T-helper 1 cell treated with Interleukin-12 subunit alpha and Interleukin-12 subunit beta and Interleukin-4 antibody, amounts not matched to agents 30 μg/mL and 1 μg/mL, for 36 hours (primary cell): ENCODE measurements at regions not wholly inside any gene's neighbourhood (a gene's known extent, or its start where the extent isn't known, plus 50 kb on each side); places are given as distances from the start of the nearest gene placed in this dataset.
"Not testable (repeated sequence)": the region's sequence is repeated elsewhere in the genome, so short reads cannot be mapped to it uniquely, and the experiment has no call there.

Experiments used
- H3K27ac Mint-ChIP-seq: one replicate; pipeline ENCODE4 v1.8.0; 2021; ENCODE audit warnings: mild to moderate bottlenecking, mixed read lengths
- H3K27me3 Mint-ChIP-seq: one replicate; pipeline ENCODE4 v1.8.0; 2021; ENCODE audit warnings: low read depth, mixed read lengths
- H3K36me3 Mint-ChIP-seq: one replicate; pipeline ENCODE4 v1.8.0; 2021; ENCODE audit warnings: low read depth, mixed read lengths
- H3K4me1 Mint-ChIP-seq: one replicate; pipeline ENCODE4 v1.8.0; 2021; ENCODE audit warnings: low read depth, mixed read lengths
- H3K4me3 Mint-ChIP-seq: one replicate; pipeline ENCODE4 v1.8.0; 2021; ENCODE audit warnings: mild to moderate bottlenecking, moderate library complexity, mixed read lengths
- H3K9me3 Mint-ChIP-seq: one replicate; pipeline ENCODE4 v1.8.0; 2021; ENCODE audit warnings: mixed read lengths

DNA sequence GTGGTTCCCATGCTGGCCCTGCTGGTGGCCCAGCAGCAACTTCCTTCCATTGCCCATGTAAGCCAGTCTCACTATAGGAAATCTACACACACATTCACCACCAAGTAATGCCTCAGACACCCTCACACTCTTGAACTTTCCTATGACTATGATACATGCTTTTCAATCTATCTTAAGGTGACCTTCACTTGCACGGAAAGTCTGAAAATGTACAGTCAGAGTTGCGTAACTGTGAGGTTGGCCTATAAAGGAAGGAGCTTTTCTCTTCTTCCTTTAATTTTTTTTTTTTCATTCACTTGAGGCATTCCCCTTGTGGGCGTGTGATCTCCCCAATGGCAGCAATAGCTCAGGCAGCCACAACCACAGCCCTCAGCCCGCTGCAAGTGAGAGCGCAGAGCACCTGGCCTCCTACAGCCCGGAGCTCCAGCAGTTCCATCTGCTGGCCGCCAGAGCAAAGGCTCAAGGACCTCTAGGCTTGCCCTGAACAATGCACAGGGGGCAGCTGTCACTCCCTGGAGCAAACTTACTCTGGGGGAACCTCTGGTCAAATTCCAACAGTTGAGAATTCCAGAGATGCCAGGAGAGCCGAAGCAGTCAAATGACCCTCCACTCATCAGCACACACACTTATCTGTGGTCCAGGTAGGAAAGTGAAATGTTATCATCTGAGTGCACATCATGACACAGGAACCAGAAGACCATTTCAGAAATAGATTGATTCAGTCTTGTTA, 123.1 kb upstream of the ADO start:
- Mint-ChIP-seq H3K36me3 (peaks cover 9% of the 10 kb centered on the region), H3K9me3 (peaks cover 19% of the 10 kb centered on the region), H3K4me1 (peaks cover 38% of the 10 kb centered on the region), H3K27ac (peak overlapping the region; percentile 67), H3K27me3 (peaks cover 14% of the 10 kb centered on the region), H3K4me3 (peak overlapping the region; percentile 47)

- Mint-ChIP-seq H3K4me3 (no peak overlapping the region), H3K9me3 (peaks cover 7% of the 10 kb centered on the region), H3K27me3 (peaks cover 7% of the 10 kb centered on the region), H3K36me3 (peaks cover 7% of the 10 kb centered on the region), H3K4me1 (peaks cover 39% of the 10 kb centered on the region), H3K27ac (no peak overlapping the region)
Observed at GRCh38 chr10:62684911-62685310, 119.6 kb upstream of the ADO start.

DNA sequence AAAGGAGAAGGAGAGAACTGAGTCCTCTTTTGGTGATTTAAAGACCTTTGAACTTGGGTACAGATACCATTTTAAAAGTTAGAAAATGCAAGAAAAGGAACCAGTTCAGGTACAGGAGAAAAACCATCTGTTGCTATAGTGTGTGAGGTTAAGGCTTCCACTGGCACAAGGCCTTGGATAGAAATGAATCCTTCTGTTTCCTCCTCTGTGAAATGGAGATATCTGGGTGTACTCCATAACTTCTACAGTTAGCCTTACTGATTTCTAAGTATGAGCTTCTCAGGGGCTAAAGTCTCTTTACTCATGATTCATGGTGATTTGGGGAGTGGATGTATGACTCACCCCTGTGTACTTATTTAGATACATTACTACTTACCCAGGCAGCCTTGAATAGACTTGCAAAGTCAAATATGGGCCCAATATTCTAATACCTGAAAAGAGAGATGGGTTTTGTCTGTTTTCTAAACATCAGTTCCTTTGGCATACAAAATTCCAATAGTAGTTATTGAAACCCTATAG, 117.2 kb upstream of the ADO start:
- Mint-ChIP-seq H3K4me1 (peaks cover 35% of the 10 kb centered on the region), H3K36me3 (peaks cover 7% of the 10 kb centered on the region), H3K27ac (no peak overlapping the region), H3K27me3 (peaks cover 7% of the 10 kb centered on the region), H3K9me3 (peaks cover 7% of the 10 kb centered on the region), H3K4me3 (no peak overlapping the region)

DNA sequence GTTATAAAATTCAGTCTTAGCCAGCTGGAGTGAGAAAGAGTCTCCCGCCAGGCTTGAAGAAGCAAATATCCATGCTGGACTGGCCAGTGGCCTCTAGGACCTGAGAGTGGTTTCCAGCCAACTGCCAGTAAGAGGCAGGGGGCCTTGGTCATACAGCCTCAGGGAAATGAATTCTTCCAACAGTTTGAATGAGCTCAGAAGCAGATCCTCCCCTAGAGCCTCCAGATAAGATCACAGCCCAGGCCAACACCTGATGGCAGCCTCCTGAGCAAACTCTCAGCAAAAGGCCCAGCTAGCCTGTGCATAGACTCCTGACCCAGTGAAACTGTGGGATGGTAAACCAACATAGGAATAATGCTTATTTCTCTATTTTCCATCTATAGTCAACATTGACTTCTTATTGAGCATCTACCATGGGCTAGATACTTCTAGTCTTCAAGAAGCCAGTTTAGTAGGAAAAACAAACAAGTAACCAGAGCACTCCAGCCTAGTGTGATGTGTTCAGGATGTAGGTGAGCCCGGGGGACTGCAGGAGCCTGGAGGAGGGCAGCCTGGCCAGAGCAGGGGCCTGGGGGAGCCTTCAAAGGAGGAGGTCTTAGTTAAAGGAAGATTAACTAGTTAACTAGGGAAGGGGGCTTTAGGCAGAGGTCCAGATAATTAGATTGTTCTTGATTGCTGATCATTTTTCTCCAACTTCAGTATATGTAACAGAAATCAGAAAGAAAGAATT, 115.4 kb upstream of the ADO start:
- Mint-ChIP-seq H3K27ac (no peak overlapping the region), H3K9me3 (peaks cover 7% of the 10 kb centered on the region), H3K4me1 (peaks cover 32% of the 10 kb centered on the region), H3K27me3 (peaks cover 4% of the 10 kb centered on the region), H3K36me3 (peaks cover 5% of the 10 kb centered on the region), H3K4me3 (no peak overlapping the region)

DNA sequence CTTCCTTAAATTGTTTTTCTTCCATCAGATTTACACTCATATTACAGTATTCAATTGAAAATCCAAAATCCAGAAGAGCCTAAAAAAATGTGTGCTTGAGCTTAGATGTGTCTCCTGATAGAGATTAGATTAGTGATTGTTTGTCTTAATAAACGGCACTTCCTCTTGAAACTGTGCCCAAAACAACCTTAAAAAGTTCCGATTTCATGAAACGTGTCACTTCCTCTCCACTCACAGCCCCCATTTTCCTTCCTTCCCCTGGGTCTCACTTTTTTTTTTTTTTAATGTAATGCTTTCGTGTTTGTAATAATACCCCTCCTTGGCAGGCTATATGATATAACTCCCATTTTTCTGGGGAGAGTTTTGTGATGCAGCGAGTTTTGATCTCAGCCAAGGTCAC, 114.8 kb upstream of the ADO start:
- peaks cover 7% of the 10 kb centered on the region for H3K9me3 Mint-ChIP-seq
- H3K27me3 Mint-ChIP-seq: peaks cover 3% of the 10 kb centered on the region
- peaks cover 5% of the 10 kb centered on the region for H3K36me3 Mint-ChIP-seq
- peaks cover 35% of the 10 kb centered on the region for H3K4me1 Mint-ChIP-seq
- H3K4me3 Mint-ChIP-seq: no peak overlapping the region
- no peak overlapping the region for H3K27ac Mint-ChIP-seq

DNA sequence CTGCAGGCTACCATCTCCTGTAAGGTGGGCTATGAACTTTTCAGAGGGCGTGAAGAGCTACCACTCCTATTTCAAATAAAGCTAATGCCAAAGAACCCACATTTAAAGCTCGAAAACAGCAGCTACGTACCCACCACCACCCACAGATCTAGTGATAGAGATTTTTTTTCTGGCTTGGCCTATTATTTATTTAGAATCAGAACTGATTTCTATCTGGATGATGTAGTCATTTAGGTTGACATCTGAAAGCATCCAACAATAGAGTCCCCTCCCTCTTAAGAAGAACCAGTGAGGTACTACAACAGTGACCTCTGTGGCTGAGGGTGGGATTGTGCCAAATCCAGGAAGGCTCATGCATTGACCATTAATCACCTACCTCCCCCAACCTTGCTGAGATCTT, 113.8 kb upstream of the ADO start:
- no peak overlapping the region for H3K4me3 Mint-ChIP-seq
- H3K9me3 Mint-ChIP-seq: peaks cover 6% of the 10 kb centered on the region
- H3K36me3 Mint-ChIP-seq: peaks cover 5% of the 10 kb centered on the region
- H3K27ac Mint-ChIP-seq: no peak overlapping the region
- H3K27me3 Mint-ChIP-seq: peaks cover 2% of the 10 kb centered on the region
- peaks cover 34% of the 10 kb centered on the region for H3K4me1 Mint-ChIP-seq

GRCh38 chr10:62691336-62691735, 113.2 kb upstream of the ADO start:
- H3K9me3 Mint-ChIP-seq: peaks cover under 1% of the 10 kb centered on the region
- H3K27ac Mint-ChIP-seq: peak overlapping the region; percentile 12
- peaks cover 31% of the 10 kb centered on the region for H3K4me1 Mint-ChIP-seq
- no peaks in the 10 kb centered on the region for H3K27me3 Mint-ChIP-seq
- H3K4me3 Mint-ChIP-seq: no peak overlapping the region
- H3K36me3 Mint-ChIP-seq: no peaks in the 10 kb centered on the region

DNA sequence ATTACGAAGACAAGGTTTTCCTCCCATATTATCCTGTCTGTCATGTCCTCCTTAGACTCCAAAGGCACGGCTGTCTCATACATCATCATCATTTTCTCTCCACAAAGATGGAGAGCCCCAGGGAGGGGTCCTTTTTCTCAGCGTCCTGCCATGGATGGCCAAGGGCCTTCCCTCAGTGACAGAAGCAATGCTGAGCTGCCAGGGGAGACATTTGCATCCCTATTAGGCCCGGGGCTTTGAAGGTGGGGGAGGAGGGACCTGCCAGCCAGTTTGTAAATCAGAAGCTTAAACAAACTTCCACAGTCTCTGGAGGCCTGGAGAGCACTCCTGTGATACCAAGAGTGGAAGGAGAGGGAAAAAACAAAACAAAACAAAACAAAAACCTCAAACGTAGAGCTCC, 112.4 kb upstream of the ADO start:
- H3K36me3 Mint-ChIP-seq: peaks cover 2% of the 10 kb centered on the region
- no peak overlapping the region for H3K27ac Mint-ChIP-seq
- peaks cover 5% of the 10 kb centered on the region for H3K9me3 Mint-ChIP-seq
- H3K4me3 Mint-ChIP-seq: no peak overlapping the region
- H3K27me3 Mint-ChIP-seq: no peaks in the 10 kb centered on the region
- H3K4me1 Mint-ChIP-seq: peaks cover 29% of the 10 kb centered on the region

- peaks cover 6% of the 10 kb centered on the region for H3K9me3 Mint-ChIP-seq
- H3K27ac Mint-ChIP-seq: no peak overlapping the region
- peaks cover 2% of the 10 kb centered on the region for H3K36me3 Mint-ChIP-seq
- H3K4me3 Mint-ChIP-seq: no peak overlapping the region
- no peaks in the 10 kb centered on the region for H3K27me3 Mint-ChIP-seq
- H3K4me1 Mint-ChIP-seq: peaks cover 29% of the 10 kb centered on the region
Observed at GRCh38 chr10:62693306-62693705, 111.2 kb upstream of the ADO start.

- Mint-ChIP-seq H3K27ac (no peak overlapping the region), H3K4me1 (peaks cover 25% of the 10 kb centered on the region), H3K36me3 (peaks cover 2% of the 10 kb centered on the region), H3K27me3 (no peaks in the 10 kb centered on the region), H3K4me3 (no peak overlapping the region), H3K9me3 (peaks cover 18% of the 10 kb centered on the region)
Observed at GRCh38 chr10:62694537-62695126, 109.9 kb upstream of the ADO start.

- peaks cover 8% of the 10 kb centered on the region for H3K27me3 Mint-ChIP-seq
- H3K27ac Mint-ChIP-seq: no peak overlapping the region
- peaks cover 35% of the 10 kb centered on the region for H3K9me3 Mint-ChIP-seq
- no peak overlapping the region for H3K4me3 Mint-ChIP-seq
- peaks cover 5% of the 10 kb centered on the region for H3K36me3 Mint-ChIP-seq
- H3K4me1 Mint-ChIP-seq: peaks cover 6% of the 10 kb centered on the region
Observed at GRCh38 chr10:62696798-62697197, 107.7 kb upstream of the ADO start.

GRCh38 chr10:62699148-62699547, 105.4 kb upstream of the ADO start:
- no peak overlapping the region for H3K27ac Mint-ChIP-seq
- peaks cover 5% of the 10 kb centered on the region for H3K4me1 Mint-ChIP-seq
- H3K9me3 Mint-ChIP-seq: peaks cover 53% of the 10 kb centered on the region
- H3K4me3 Mint-ChIP-seq: no peak overlapping the region
- peaks cover 22% of the 10 kb centered on the region for H3K27me3 Mint-ChIP-seq
- peaks cover 8% of the 10 kb centered on the region for H3K36me3 Mint-ChIP-seq

DNA sequence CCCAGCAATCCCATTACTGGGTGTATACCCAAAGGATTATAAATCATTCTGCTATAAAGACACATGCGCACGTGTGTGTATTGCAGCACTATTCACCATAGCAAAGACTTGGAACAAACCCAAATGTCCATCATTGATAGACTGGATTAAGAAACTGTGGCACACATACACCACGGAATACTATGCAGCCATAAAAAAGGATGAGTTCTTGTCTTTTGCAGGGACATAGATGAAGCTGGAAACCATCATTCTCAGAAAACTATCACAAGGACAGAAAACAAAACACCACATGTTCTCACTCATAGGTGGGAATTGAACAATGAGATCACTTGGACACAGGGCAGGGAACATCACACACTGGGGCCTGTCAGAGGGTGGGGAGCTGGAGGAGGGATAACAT, 100.4 kb upstream of the ADO start:
- not testable (repeated sequence) for H3K36me3 Mint-ChIP-seq, H3K4me3 Mint-ChIP-seq, H3K4me1 Mint-ChIP-seq, H3K27ac Mint-ChIP-seq
- H3K27me3 Mint-ChIP-seq: peaks cover 26% of the 10 kb centered on the region
- H3K9me3 Mint-ChIP-seq: peaks cover 52% of the 10 kb centered on the region

DNA sequence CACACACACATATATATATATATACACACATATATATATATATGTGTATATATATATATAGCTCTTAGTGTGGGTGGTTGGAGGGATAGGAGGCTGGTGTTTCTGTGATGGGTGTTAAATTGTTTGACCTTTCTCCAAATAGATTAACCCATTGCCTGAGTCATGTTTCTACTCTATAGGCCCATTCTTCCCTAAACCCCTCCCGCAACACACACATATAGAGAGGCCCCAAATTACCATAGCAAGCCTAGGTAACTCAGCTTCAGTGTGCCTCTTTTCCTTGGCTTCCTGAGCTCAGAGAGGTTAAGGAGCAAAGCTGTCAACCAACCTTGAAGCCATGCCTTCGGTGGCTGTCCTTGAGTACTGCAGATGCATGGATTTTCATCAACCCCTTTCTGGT, 98.7 kb upstream of the ADO start:
- peak overlapping the region; percentile 5 for H3K27ac Mint-ChIP-seq
- H3K4me1 Mint-ChIP-seq: peaks cover 8% of the 10 kb centered on the region
- H3K27me3 Mint-ChIP-seq: peaks cover 29% of the 10 kb centered on the region
- no peak overlapping the region for H3K4me3 Mint-ChIP-seq
- H3K36me3 Mint-ChIP-seq: peaks cover 9% of the 10 kb centered on the region
- peaks cover 46% of the 10 kb centered on the region for H3K9me3 Mint-ChIP-seq

DNA sequence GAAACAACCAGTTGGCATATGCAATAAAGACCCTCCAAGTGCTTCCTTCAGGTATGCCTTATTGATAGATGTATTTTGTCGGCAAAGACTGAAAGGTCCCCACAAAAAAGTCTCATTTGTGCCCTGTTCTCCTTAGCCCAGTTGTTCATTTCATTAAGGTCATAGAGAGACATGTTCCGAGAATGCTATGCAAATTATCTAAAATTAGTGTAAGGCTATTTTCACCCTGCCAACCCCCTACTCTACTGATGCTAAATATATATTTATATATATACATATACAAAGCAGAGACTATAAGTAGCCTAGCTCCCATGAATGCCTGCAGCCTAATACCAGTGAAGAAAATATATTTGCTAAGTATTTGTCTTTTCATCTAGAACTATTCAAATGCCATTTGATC, 96.7 kb upstream of the ADO start:
- peaks cover 8% of the 10 kb centered on the region for H3K4me1 Mint-ChIP-seq
- no peak overlapping the region for H3K4me3 Mint-ChIP-seq
- peaks cover 11% of the 10 kb centered on the region for H3K27me3 Mint-ChIP-seq
- H3K9me3 Mint-ChIP-seq: peaks cover 34% of the 10 kb centered on the region
- H3K36me3 Mint-ChIP-seq: peaks cover 2% of the 10 kb centered on the region
- H3K27ac Mint-ChIP-seq: no peak overlapping the region
